ENCODE measurements at regions not wholly inside any gene's neighbourhood (a gene's known extent, or its start where the extent isn't known, plus 50 kb on each side); places are given as distances from the start of the nearest gene placed in this dataset.

DNA sequence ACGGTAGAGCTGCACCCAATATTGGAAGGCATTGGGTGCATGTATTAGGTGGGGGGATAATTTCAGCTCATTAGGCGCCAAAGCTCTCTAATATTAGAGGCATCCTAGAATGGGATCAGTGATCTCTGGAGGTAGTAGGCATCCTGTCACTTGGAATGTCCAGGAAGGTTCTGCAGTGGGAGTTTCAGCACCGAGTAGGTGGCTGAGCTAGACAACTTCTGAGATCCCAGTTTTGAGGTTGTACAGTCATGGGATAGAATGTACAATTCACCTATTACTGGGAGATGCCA is 210.9 kb downstream of the MYCN start:
- no peak for TF ChIP-seq POLR2A (IDR thresholded peaks at IDR 0.05)
- TF ChIP-seq, protein P1, sequence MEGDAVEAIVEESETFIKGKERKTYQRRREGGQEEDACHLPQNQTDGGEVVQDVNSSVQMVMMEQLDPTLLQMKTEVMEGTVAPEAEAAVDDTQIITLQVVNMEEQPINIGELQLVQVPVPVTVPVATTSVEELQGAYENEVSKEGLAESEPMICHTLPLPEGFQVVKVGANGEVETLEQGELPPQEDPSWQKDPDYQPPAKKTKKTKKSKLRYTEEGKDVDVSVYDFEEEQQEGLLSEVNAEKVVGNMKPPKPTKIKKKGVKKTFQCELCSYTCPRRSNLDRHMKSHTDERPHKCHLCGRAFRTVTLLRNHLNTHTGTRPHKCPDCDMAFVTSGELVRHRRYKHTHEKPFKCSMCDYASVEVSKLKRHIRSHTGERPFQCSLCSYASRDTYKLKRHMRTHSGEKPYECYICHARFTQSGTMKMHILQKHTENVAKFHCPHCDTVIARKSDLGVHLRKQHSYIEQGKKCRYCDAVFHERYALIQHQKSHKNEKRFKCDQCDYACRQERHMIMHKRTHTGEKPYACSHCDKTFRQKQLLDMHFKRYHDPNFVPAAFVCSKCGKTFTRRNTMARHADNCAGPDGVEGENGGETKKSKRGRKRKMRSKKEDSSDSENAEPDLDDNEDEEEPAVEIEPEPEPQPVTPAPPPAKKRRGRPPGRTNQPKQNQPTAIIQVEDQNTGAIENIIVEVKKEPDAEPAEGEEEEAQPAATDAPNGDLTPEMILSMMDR (IDR thresholded peaks at IDR 0.05): no peak
- no peak for TF ChIP-seq POLR2AphosphoS5 (IDR thresholded peaks at IDR 0.05)
